Uterus (tissue), 3 donors: ENCODE measurements at regions not wholly inside any gene's neighbourhood (a gene's known extent, or its start where the extent isn't known, plus 50 kb on each side); places are given as distances from the start of the nearest gene placed in this dataset.
A peak's percentile ranks its signal among the peaks of the same experiment; 100 is the strongest.
"Not testable (repeated sequence)": the region's sequence is repeated elsewhere in the genome, so short reads cannot be mapped to it uniquely, and the experiment has no call there.

Experiments used
- DNase-seq, 2 donors: peaks; one replicate each; pipeline ENCODE4 v3.0.0-alpha.2; 2019 to 2020
- H3K27ac ChIP-seq, 2 donors: fragments of 200-600 bp; sonication (generic); 1 replicate in 1 of 2; 2 replicates in 1 of 2; pipeline ENCODE4 v1.5.1; 2016 to 2018
- H3K27me3 ChIP-seq, 2 donors: fragments of 200-600 bp; sonication (generic); one replicate each; pipeline ENCODE4 v1.5.1; 2018 to 2019; ENCODE audit warnings: control low read depth in 1 of 2
- H3K36me3 ChIP-seq, 2 donors: fragments of 200-600 bp; sonication (generic); one replicate each; pipeline ENCODE4 v1.5.1; 2019; ENCODE audit warnings: control low read depth in 1 of 2
- H3K4me1 ChIP-seq, 2 donors: fragments of 200-600 bp; sonication (generic); one replicate each; pipeline ENCODE4 v1.5.1; 2018 to 2019; ENCODE audit warnings: control low read depth in 1 of 2
- H3K4me3 ChIP-seq, 2 donors: fragments of 200-600 bp; sonication (generic); 1 replicate in 1 of 2; 2 replicates in 1 of 2; pipeline ENCODE4 v1.5.1; 2018 to 2019; ENCODE audit warnings: mild to moderate bottlenecking in 1 of 2
- H3K9me3 ChIP-seq, 2 donors: fragments of 200-600 bp; sonication (generic); one replicate each; pipeline ENCODE4 v1.5.1; 2019; ENCODE audit warnings: control low read depth in 1 of 2
- POLR2A ChIP-seq, 2 donors: fragments of 450-650 bp; IDR thresholded peaks; one replicate each; pipeline ENCODE4 v1.6.1; 2016; ENCODE audit warnings: antibody characterized with exemption in 2 of 2, mild to moderate bottlenecking in 1 of 2, moderate library complexity in 1 of 2
- intact Hi-C: fragments of 100-400 bp; cut with DNase I; formaldehyde crosslinking; loops from one replicate; pipeline ENCODE4 v1.15.1; 2023; ENCODE audit warnings: low total_unique reads
- TF ChIP-seq, protein P1 (sequence below), 4 experiments: fragments of 200-600 bp in 2 of 4; fragments of 450-650 bp in 2 of 4; sonication (generic) in 2 of 4; IDR thresholded peaks; one replicate each; pipeline ENCODE4 v1.5.1; 2016 to 2019; ENCODE audit warnings: antibody characterized with exemption in 4 of 4, mild to moderate bottlenecking in 2 of 4, moderate library complexity in 1 of 4
- donor health status: DM: yes; HTN: yes; CAD: no.

GRCh38 chr14:30195941-30196340 lies 268.3 kb upstream of the PRKD1 start:
- intact Hi-C loops: no loop called here
- TF ChIP-seq, protein P1, sequence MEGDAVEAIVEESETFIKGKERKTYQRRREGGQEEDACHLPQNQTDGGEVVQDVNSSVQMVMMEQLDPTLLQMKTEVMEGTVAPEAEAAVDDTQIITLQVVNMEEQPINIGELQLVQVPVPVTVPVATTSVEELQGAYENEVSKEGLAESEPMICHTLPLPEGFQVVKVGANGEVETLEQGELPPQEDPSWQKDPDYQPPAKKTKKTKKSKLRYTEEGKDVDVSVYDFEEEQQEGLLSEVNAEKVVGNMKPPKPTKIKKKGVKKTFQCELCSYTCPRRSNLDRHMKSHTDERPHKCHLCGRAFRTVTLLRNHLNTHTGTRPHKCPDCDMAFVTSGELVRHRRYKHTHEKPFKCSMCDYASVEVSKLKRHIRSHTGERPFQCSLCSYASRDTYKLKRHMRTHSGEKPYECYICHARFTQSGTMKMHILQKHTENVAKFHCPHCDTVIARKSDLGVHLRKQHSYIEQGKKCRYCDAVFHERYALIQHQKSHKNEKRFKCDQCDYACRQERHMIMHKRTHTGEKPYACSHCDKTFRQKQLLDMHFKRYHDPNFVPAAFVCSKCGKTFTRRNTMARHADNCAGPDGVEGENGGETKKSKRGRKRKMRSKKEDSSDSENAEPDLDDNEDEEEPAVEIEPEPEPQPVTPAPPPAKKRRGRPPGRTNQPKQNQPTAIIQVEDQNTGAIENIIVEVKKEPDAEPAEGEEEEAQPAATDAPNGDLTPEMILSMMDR (IDR thresholded peaks at IDR 0.05): no peak
- TF ChIP-seq POLR2A (IDR thresholded peaks at IDR 0.05): no peak
- H3K27me3 ChIP-seq: no peaks in the 10 kb centered on the region
- DNase-seq: no peak
- H3K27ac ChIP-seq: peak overlapping the region in 1 of 2 donors; percentile 67
- H3K36me3 ChIP-seq: no peaks in the 10 kb centered on the region
- peaks cover 0 to 11% of the 10 kb centered on the region in 2 donors for H3K4me1 ChIP-seq
- no peak overlapping the region for H3K4me3 ChIP-seq
- H3K9me3 ChIP-seq: no peaks in the 10 kb centered on the region

DNA sequence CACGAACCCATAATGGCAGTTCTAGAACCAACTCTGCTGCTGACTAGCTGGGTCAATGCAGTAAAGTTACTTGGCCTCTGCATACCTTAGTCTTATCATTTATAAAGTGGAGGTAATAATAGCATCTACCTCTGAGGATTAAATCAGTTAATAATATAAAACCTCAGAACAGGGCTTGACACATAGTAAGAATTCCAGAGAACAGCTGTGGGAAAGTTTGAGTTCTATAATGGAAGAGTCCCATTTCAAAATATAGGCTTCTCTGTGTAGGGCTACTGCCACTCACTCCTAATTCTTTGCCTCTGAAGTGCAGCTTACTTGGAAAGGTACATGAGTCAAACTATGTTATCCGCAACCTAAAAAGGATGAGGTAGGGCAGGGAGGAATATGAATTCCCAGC lies 269.2 kb upstream of the PRKD1 start:
- H3K27me3 ChIP-seq: no peaks in the 10 kb centered on the region
- H3K36me3 ChIP-seq: no peaks in the 10 kb centered on the region
- H3K27ac ChIP-seq: no peak overlapping the region
- H3K4me3 ChIP-seq: no peak overlapping the region
- intact Hi-C loops: no loop called here
- H3K9me3 ChIP-seq: no peaks in the 10 kb centered on the region
- TF ChIP-seq POLR2A (IDR thresholded peaks at IDR 0.05): no peak
- TF ChIP-seq, protein P1 (IDR thresholded peaks at IDR 0.05): no peak
- DNase-seq: no peak
- H3K4me1 ChIP-seq: peaks cover 0 to 11% of the 10 kb centered on the region in 2 donors

- H3K4me3 ChIP-seq, DNase-seq, H3K27me3 ChIP-seq, H3K27ac ChIP-seq, H3K4me1 ChIP-seq, H3K36me3 ChIP-seq, intact Hi-C loops, H3K9me3 ChIP-seq: not testable (repeated sequence)
Measured at GRCh38 chr14:30198720-30199119, 271.1 kb upstream of the PRKD1 start.

DNA sequence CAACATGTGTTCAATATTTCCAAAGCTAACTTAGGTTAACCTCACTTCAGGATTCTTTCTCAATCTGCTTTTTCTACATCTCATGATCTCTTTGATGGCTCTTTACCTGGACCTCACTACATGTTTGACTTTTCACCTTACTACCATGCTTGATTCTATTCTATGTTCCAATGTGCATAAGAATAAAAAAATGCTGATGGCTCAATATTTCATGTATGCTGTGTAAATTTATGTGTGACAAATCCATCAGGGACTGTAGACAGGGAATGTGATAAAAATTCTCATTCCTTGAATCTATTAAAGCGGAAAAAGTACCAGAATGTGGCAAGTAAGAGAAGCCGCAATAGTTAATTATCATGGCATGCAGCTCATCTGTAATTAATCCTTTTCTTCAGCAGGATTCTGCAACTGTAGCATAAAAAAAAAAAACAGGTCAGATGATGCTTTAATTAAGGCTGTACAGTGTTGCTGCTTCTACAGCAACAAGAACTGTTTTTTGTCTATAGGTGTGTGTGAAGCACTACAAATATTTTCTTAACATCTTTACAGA lies 276.9 kb upstream of the PRKD1 start:
- DNase-seq: no peak
- no peaks in the 10 kb centered on the region for H3K27me3 ChIP-seq
- H3K27ac ChIP-seq: no peak overlapping the region
- intact Hi-C loops: no loop called here
- no peaks in the 10 kb centered on the region for H3K4me1 ChIP-seq
- H3K4me3 ChIP-seq: no peak overlapping the region
- no peaks in the 10 kb centered on the region for H3K9me3 ChIP-seq
- TF ChIP-seq, protein P1 (IDR thresholded peaks at IDR 0.05): no peak
- TF ChIP-seq POLR2A (IDR thresholded peaks at IDR 0.05): no peak
- no peaks in the 10 kb centered on the region for H3K36me3 ChIP-seq

- H3K4me1 ChIP-seq: no peaks in the 10 kb centered on the region
- no peak overlapping the region for H3K27ac ChIP-seq
- DNase-seq: no peak
- intact Hi-C loops: no loop called here
- H3K9me3 ChIP-seq: no peaks in the 10 kb centered on the region
- H3K27me3 ChIP-seq: no peaks in the 10 kb centered on the region
- no peaks in the 10 kb centered on the region for H3K36me3 ChIP-seq
- no peak for TF ChIP-seq POLR2A (IDR thresholded peaks at IDR 0.05)
- TF ChIP-seq, protein P1 (IDR thresholded peaks at IDR 0.05): no peak
- no peak overlapping the region for H3K4me3 ChIP-seq
Measured at GRCh38 chr14:30209136-30209535, 281.5 kb upstream of the PRKD1 start.

DNA sequence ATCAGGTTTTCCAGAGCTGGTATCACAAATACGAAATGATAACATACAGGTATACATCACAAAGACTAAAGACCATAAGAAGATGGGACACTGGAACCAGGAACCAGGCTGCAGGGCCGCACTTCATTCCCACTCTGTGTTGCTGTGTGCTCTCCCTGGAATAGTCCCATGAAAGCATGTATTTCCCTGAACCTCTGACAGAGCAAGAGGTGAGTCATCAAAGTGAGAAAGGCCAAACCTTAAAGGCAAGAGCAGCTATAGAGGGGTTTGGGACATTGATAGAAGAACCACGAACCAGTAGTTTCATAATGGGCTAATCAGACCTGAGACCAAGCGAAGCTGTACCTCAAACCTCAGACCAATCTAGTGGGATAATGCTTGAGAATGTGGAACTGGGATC lies 283.0 kb upstream of the PRKD1 start:
- intact Hi-C loops: no loop called here
- no peak for TF ChIP-seq POLR2A (IDR thresholded peaks at IDR 0.05)
- TF ChIP-seq, protein P1 (IDR thresholded peaks at IDR 0.05): no peak

More for the DNA sequence above, 283.0 kb upstream of the PRKD1 start:
- Histone ChIP-seq H3K4me3 (no peak overlapping the region), H3K27ac (no peak overlapping the region), H3K36me3 (no peaks in the 10 kb centered on the region), H3K9me3 (no peaks in the 10 kb centered on the region), H3K4me1 (no peaks in the 10 kb centered on the region), H3K27me3 (no peaks in the 10 kb centered on the region)
- DNase-seq: no peak
